Stomach (tissue), 4 donors: ENCODE measurements at regions not wholly inside any gene's neighbourhood (a gene's known extent, or its start where the extent isn't known, plus 50 kb on each side); places are given as distances from the start of the nearest gene placed in this dataset.

Experiments
- EP300 ChIP-seq: sonication (generic); formaldehyde crosslinking; IDR thresholded peaks from one replicate; pipeline ENCODE4 v1.6.1; 2017; ENCODE audit warnings: antibody characterized with exemption
- POLR2A ChIP-seq, 4 donors: fragments of 450-650 bp; IDR thresholded peaks; one replicate each; pipeline ENCODE4 v1.6.1; 2016; ENCODE audit warnings: antibody characterized with exemption in 4 of 4, control low read depth in 2 of 4, mild to moderate bottlenecking in 1 of 4, moderate library complexity in 1 of 4
- POLR2AphosphoS5 ChIP-seq, 3 donors: sonication (generic); formaldehyde crosslinking; IDR thresholded peaks; one replicate each; pipeline ENCODE4 v1.6.1; 2016; ENCODE audit warnings: antibody characterized with exemption in 3 of 3
- TF ChIP-seq, protein P1 (sequence below), 7 experiments: fragments of 450-650 bp in 4 of 7; fragments of 200-600 bp in 3 of 7; sonication (generic) in 3 of 7; IDR thresholded peaks; one replicate each; pipeline ENCODE4 v1.5.1; 2016 to 2019; ENCODE audit warnings: antibody characterized with exemption in 7 of 7, control low read depth in 2 of 7, mild to moderate bottlenecking in 1 of 7

DNA sequence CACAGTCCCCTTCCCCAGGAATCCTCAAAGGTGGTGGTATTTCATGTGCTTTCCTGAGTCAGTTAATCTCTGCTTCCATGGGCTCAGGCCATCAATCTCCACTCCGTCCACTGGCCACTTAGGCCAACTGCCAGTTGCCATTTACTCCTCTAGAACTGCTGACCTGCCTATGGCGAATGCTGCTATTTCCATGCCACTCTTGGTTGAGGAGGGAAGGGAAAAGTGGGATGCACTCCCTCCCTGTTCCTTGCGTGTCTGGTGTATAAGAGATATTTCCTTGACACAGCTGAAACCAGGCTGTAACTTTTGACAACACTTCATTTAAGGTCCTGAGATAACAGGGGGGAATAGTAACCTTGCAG lies 261.5 kb downstream of the MREG start:
- TF ChIP-seq POLR2A (IDR thresholded peaks at IDR 0.05) = no peak
- TF ChIP-seq, protein P1, sequence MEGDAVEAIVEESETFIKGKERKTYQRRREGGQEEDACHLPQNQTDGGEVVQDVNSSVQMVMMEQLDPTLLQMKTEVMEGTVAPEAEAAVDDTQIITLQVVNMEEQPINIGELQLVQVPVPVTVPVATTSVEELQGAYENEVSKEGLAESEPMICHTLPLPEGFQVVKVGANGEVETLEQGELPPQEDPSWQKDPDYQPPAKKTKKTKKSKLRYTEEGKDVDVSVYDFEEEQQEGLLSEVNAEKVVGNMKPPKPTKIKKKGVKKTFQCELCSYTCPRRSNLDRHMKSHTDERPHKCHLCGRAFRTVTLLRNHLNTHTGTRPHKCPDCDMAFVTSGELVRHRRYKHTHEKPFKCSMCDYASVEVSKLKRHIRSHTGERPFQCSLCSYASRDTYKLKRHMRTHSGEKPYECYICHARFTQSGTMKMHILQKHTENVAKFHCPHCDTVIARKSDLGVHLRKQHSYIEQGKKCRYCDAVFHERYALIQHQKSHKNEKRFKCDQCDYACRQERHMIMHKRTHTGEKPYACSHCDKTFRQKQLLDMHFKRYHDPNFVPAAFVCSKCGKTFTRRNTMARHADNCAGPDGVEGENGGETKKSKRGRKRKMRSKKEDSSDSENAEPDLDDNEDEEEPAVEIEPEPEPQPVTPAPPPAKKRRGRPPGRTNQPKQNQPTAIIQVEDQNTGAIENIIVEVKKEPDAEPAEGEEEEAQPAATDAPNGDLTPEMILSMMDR (IDR thresholded peaks at IDR 0.05) = no peak
- TF ChIP-seq POLR2AphosphoS5 (IDR thresholded peaks at IDR 0.05) = no peak
- no peak for TF ChIP-seq EP300
